ENCODE measurements at regions not wholly inside any gene's neighbourhood (a gene's known extent, or its start where the extent isn't known, plus 50 kb on each side); places are given as distances from the start of the nearest gene placed in this dataset.

GRCh38 chr1:93768380-93768863, 86.8 kb upstream of the BCAR3 start:
- no peak overlapping the region for H2AFZ ChIP-seq (ENCODE audit: low read depth, low read length, severe bottlenecking)
- H3K27ac ChIP-seq (ENCODE audit: low read depth, low read length): no peak overlapping the region
- H4K20me1 ChIP-seq (ENCODE audit: low read depth, low read length): no peaks in the 10 kb centered on the region
- H3K9me2 ChIP-seq (replicated peaks; ENCODE audit: insufficient read depth, low read length): no peaks in the 10 kb centered on the region
- no peak overlapping the region for H3K9ac ChIP-seq (ENCODE audit: low read length)
- no peaks in the 10 kb centered on the region for H3K36me3 ChIP-seq (ENCODE audit: low read length)
- H3K9me3 ChIP-seq (ENCODE audit: insufficient read depth, low read length): no peaks in the 10 kb centered on the region
- no peak overlapping the region for H3K4me3 ChIP-seq (ENCODE audit: insufficient read depth, low read length, poor library complexity, severe bottlenecking)
- H3K79me2 ChIP-seq (ENCODE audit: insufficient read depth, low read length): no peaks in the 10 kb centered on the region
- TF ChIP-seq EZH2phosphoT487 (conservative IDR thresholded peaks at IDR 0.05; ENCODE audit: low read length): no peak
- TF ChIP-seq, protein P1, sequence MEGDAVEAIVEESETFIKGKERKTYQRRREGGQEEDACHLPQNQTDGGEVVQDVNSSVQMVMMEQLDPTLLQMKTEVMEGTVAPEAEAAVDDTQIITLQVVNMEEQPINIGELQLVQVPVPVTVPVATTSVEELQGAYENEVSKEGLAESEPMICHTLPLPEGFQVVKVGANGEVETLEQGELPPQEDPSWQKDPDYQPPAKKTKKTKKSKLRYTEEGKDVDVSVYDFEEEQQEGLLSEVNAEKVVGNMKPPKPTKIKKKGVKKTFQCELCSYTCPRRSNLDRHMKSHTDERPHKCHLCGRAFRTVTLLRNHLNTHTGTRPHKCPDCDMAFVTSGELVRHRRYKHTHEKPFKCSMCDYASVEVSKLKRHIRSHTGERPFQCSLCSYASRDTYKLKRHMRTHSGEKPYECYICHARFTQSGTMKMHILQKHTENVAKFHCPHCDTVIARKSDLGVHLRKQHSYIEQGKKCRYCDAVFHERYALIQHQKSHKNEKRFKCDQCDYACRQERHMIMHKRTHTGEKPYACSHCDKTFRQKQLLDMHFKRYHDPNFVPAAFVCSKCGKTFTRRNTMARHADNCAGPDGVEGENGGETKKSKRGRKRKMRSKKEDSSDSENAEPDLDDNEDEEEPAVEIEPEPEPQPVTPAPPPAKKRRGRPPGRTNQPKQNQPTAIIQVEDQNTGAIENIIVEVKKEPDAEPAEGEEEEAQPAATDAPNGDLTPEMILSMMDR (IDR thresholded peaks at IDR 0.05; ENCODE audit: insufficient read depth, low read length, poor library complexity, severe bottlenecking): no peak
- H3K27me3 ChIP-seq (ENCODE audit: low read length): no peaks in the 10 kb centered on the region
- H3K4me2 ChIP-seq (ENCODE audit: low read depth, low read length, poor library complexity, severe bottlenecking): no peak overlapping the region
- H3F3A ChIP-seq (ENCODE audit: insufficient read depth): no peaks in the 10 kb centered on the region

DNA sequence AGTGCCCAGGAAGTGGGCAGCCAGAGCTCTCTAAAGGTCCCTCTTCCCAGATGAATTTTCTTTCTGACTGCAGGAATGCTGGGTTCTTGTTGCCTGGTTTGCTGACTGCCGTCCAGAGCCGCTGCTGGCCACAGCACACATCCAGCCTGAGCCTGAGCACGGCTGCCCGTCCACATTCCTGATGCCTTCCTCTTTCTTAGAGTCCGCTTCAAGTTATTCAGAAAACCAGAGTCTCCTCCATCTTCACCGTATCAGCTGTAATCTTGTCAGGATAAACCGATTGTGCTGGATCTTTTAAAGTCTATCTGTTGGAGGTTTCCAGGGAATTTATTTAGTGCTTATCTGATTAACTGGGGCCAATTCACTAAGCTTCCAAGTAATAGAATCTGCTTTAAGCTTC, 84.8 kb upstream of the BCAR3 start:
- no peaks in the 10 kb centered on the region for H3K27me3 ChIP-seq (ENCODE audit: low read length)
- no peaks in the 10 kb centered on the region for H3K36me3 ChIP-seq (ENCODE audit: low read length)
- no peaks in the 10 kb centered on the region for H3K9me3 ChIP-seq (ENCODE audit: insufficient read depth, low read length)
- H4K20me1 ChIP-seq (ENCODE audit: low read depth, low read length): no peaks in the 10 kb centered on the region
- H3K9ac ChIP-seq (ENCODE audit: low read length): no peak overlapping the region
- H3K4me2 ChIP-seq (ENCODE audit: low read depth, low read length, poor library complexity, severe bottlenecking): no peak overlapping the region
- no peaks in the 10 kb centered on the region for H3K79me2 ChIP-seq (ENCODE audit: insufficient read depth, low read length)
- TF ChIP-seq EZH2phosphoT487 (conservative IDR thresholded peaks at IDR 0.05; ENCODE audit: low read length): no peak
- TF ChIP-seq, protein P1 (IDR thresholded peaks at IDR 0.05; ENCODE audit: insufficient read depth, low read length, poor library complexity, severe bottlenecking): no peak
- no peaks in the 10 kb centered on the region for H3K9me2 ChIP-seq (replicated peaks; ENCODE audit: insufficient read depth, low read length)
- no peak overlapping the region for H3K27ac ChIP-seq (ENCODE audit: low read depth, low read length)
- no peak overlapping the region for H2AFZ ChIP-seq (ENCODE audit: low read depth, low read length, severe bottlenecking)
- H3K4me3 ChIP-seq (ENCODE audit: insufficient read depth, low read length, poor library complexity, severe bottlenecking): no peak overlapping the region
- no peaks in the 10 kb centered on the region for H3F3A ChIP-seq (ENCODE audit: insufficient read depth)

GRCh38 chr1:93765099-93765498, 83.5 kb upstream of the BCAR3 start:
- no peaks in the 10 kb centered on the region for H3K27me3 ChIP-seq (ENCODE audit: low read length)
- H3K79me2 ChIP-seq (ENCODE audit: insufficient read depth, low read length): no peaks in the 10 kb centered on the region
- H3K9ac ChIP-seq (ENCODE audit: low read length): no peak overlapping the region
- H3K27ac ChIP-seq (ENCODE audit: low read depth, low read length): no peak overlapping the region
- no peaks in the 10 kb centered on the region for H3F3A ChIP-seq (ENCODE audit: insufficient read depth)
- TF ChIP-seq, protein P1 (IDR thresholded peaks at IDR 0.05; ENCODE audit: insufficient read depth, low read length, poor library complexity, severe bottlenecking): no peak
- TF ChIP-seq EZH2phosphoT487 (conservative IDR thresholded peaks at IDR 0.05; ENCODE audit: low read length): no peak
- no peak overlapping the region for H2AFZ ChIP-seq (ENCODE audit: low read depth, low read length, severe bottlenecking)
- no peaks in the 10 kb centered on the region for H3K9me3 ChIP-seq (ENCODE audit: insufficient read depth, low read length)
- H3K4me3 ChIP-seq (ENCODE audit: insufficient read depth, low read length, poor library complexity, severe bottlenecking): no peak overlapping the region
- no peaks in the 10 kb centered on the region for H3K36me3 ChIP-seq (ENCODE audit: low read length)
- H3K9me2 ChIP-seq (replicated peaks; ENCODE audit: insufficient read depth, low read length): no peaks in the 10 kb centered on the region
- no peaks in the 10 kb centered on the region for H4K20me1 ChIP-seq (ENCODE audit: low read depth, low read length)
- H3K4me2 ChIP-seq (ENCODE audit: low read depth, low read length, poor library complexity, severe bottlenecking): no peak overlapping the region
